ENCODE measurements at regions not wholly inside any gene's neighbourhood (a gene's known extent, or its start where the extent isn't known, plus 50 kb on each side); places are given as distances from the start of the nearest gene placed in this dataset.
A peak's percentile ranks its signal among the peaks of the same experiment; 100 is the strongest.

- H3K23me2 ChIP-seq (ENCODE audit: insufficient read length, low read depth, low read length, poor library complexity, severe bottlenecking) = no peaks in the 10 kb centered on the region
- H3K56ac ChIP-seq (ENCODE audit: insufficient read length, low read depth, low read length) = no peak overlapping the region
- H3K79me2 ChIP-seq (ENCODE audit: insufficient read depth, low read length) = no peaks in the 10 kb centered on the region
- Mint-ChIP-seq H3K36me3 (ENCODE audit: insufficient read depth in 1 of 3, low read depth in 3 of 3) (peaks cover 0 to 12% (median 0%) of the 10 kb centered on the region in 3 experiments; a peak in 2 of 7 replicates), H3K4me3 (no peak overlapping the region), H3K9me3 (no peaks in the 10 kb centered on the region; a peak in 1 of 5 replicates), H3K4me1 (peaks cover 18% of the 10 kb centered on the region in 2 experiments), H3K27ac (peak overlapping the region; percentile 11 to 39 (median 29); a peak in 6 of 7 replicates), H3K27me3 (ENCODE audit: low read depth) (no peaks in the 10 kb centered on the region)
- no peak overlapping the region for H3K4me2 ChIP-seq (ENCODE audit: insufficient read depth, insufficient read length, low read length)
- no peak overlapping the region for H4K8ac ChIP-seq (replicated peaks; ENCODE audit: insufficient read length, low read depth, low read length)
- no peak overlapping the region for H3K18ac ChIP-seq (ENCODE audit: insufficient read length, low read depth, low read length)
- DNase-seq = no peak
- no peaks in the 10 kb centered on the region for H3K9me3 ChIP-seq (ENCODE audit: control insufficient read depth, low read depth, low read length)
- H4K5ac ChIP-seq (ENCODE audit: insufficient read length, low read depth, low read length) = no peak overlapping the region
- no peak overlapping the region for H2BK12ac ChIP-seq (ENCODE audit: insufficient read length, low read depth, low read length)
- H2BK20ac ChIP-seq (ENCODE audit: low read depth, low read length, poor library complexity, severe bottlenecking) = no peak overlapping the region
- no peak overlapping the region for H3K4ac ChIP-seq (ENCODE audit: low read depth, low read length)
- no peak overlapping the region for H2BK15ac ChIP-seq (ENCODE audit: low read depth, low read length)
- no peaks in the 10 kb centered on the region for H4K20me1 ChIP-seq (ENCODE audit: control insufficient read depth, insufficient read depth, insufficient read length)
- no peak overlapping the region for H4K91ac ChIP-seq (ENCODE audit: insufficient read length, low read depth, low read length)
- no peak overlapping the region for H3K27ac ChIP-seq (ENCODE audit: insufficient read length, low read depth, low read length)
- no peak overlapping the region for H2AK5ac ChIP-seq (ENCODE audit: insufficient read length, low read length)
- no peaks in the 10 kb centered on the region for H3K27me3 ChIP-seq (ENCODE audit: insufficient read depth, low read length)
- H3K9ac ChIP-seq (ENCODE audit: extremely low read depth, insufficient read length, low read length) = no peak overlapping the region
- H3T11ph ChIP-seq (ENCODE audit: low read length) = no peak overlapping the region
- no peak overlapping the region for H2BK5ac ChIP-seq (ENCODE audit: insufficient read length, low read length)
- no peak overlapping the region for H2AFZ ChIP-seq (ENCODE audit: low read length)
- no peaks in the 10 kb centered on the region for H3K79me1 ChIP-seq (ENCODE audit: insufficient read depth, low read depth, low read length, poor library complexity, severe bottlenecking)
- no peak overlapping the region for H2BK120ac ChIP-seq (ENCODE audit: low read depth, low read length, poor library complexity, severe bottlenecking)
- no peak for TF ChIP-seq CTCF (conservative IDR thresholded peaks at IDR 0.05)
- peaks cover 5% of the 10 kb centered on the region; the same call in 1 of the 2 replicates for H3K4me1 ChIP-seq (ENCODE audit: insufficient read depth, low read length)
- H3K23ac ChIP-seq (ENCODE audit: insufficient read length, low read depth, low read length) = no peak overlapping the region
- H3K14ac ChIP-seq (ENCODE audit: insufficient read depth, low read length) = no peak overlapping the region
These were observed 516.8 kb downstream of the RASEF start for GRCh38 chr9:82546136-82546535.
